Bone marrow (tissue), 2 donors: ENCODE measurements at regions not wholly inside any gene's neighbourhood (a gene's known extent, or its start where the extent isn't known, plus 50 kb on each side); places are given as distances from the start of the nearest gene placed in this dataset.
A peak's percentile ranks its signal among the peaks of the same experiment; 100 is the strongest.
"Not testable (repeated sequence)": the region's sequence is repeated elsewhere in the genome, so short reads cannot be mapped to it uniquely, and the experiment has no call there.

Source experiments
- DNase-seq, 2 donors: peaks; one replicate each; lab custom pipeline; 2025; lab: John Stamatoyannopoulos, UW

DNA sequence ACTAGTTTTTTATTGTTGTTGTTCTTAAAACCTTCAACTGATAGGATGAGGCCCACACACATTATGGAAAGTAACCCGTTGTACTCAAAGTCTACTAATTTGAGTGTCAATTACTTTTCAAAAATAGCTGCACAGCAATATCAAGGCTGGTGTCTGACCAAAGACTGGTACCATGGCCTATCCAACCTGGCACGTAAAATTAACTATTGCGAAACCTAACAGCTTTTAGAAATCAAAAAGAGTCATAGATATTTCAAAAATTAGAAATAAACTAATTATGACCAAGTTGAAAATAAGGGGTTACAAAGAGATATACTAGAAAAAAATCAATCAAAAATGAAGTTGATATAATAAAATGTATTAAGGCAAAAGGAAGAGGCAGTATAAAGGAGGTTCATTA lies 501.5 kb upstream of the SLC8A1 start:
- no peak for DNase-seq

DNA sequence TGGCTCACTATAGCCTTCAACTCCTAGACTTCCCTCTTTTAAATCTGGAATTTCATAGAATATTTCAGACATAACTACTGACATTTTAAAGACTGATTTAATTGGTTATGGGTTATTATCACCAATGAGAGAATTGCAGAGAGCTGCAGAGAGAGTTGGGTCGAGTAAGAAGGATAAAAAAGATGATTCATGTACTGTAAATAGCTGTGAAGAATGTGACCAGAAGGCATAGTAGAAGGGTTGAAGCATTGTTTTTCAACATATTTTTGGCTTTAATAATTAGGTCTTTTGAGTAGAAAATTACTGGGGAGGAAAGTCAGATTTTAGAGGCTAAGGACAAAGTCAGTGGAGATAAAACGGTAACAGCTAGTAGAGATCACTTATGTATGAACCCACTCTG lies 503.2 kb upstream of the SLC8A1 start:
- no peak for DNase-seq

GRCh38 chr2:40955635-40956034 lies 503.7 kb upstream of the SLC8A1 start:
- DNase-seq, result no peak

- peak; percentile 20 to 86 for DNase-seq
Measured at GRCh38 chr2:40957508-40957907, 505.6 kb upstream of the SLC8A1 start.

DNA sequence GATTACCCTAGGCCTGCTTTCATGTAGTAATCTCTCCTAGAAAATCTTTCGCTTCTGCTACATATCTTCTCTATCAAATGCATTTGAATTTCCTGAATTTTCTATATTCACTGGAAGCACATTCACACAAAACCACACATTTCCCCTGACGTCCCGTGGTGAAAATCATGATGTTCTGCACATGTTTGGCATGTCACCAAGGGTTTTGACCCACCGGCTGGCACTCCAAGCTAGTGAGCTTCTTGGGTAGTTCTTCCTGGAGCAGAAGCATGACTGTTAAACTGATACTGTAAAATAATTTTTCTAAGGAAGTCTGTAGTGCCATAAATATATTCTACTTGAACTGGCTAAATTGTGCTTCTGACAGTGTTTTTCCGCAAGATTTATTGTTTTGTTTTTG lies 510.1 kb upstream of the SLC8A1 start:
- DNase-seq, result peak in 1 of 2 donors; percentile 14

- no peak for DNase-seq
Measured at GRCh38 chr2:40964509-40965250, 512.8 kb upstream of the SLC8A1 start.

- no peak for DNase-seq
Measured at GRCh38 chr2:40967451-40967850, 515.6 kb upstream of the SLC8A1 start.

- DNase-seq, result no peak
Measured at GRCh38 chr2:40975151-40975550, 523.3 kb upstream of the SLC8A1 start.

DNA sequence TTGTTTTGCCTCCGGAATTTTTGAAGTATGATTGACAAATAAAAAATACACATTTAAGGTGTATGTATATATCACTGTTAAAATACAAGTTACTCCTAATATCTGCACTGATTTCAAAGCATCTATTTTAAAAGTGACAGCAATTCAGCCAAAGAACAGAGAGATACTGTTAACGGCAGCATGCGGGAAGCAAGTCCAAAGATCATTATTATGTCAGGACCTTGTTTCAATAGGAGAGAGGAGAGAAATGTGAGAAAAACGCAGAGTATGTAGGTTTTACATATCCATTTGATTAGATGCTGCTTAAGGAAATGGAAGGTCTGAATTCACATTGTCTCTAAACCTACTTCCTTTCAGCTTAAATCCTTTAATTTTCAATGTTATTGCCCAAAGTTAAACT lies 545.5 kb upstream of the SLC8A1 start:
- DNase-seq, result no peak

GRCh38 chr2:41000374-41000773 lies 548.5 kb upstream of the SLC8A1 start:
- DNase-seq, result no peak

- no peak for DNase-seq
Measured at GRCh38 chr2:41000906-41001305, 549.0 kb upstream of the SLC8A1 start.

GRCh38 chr2:41004700-41005099 lies 552.8 kb upstream of the SLC8A1 start:
- no peak for DNase-seq

DNA sequence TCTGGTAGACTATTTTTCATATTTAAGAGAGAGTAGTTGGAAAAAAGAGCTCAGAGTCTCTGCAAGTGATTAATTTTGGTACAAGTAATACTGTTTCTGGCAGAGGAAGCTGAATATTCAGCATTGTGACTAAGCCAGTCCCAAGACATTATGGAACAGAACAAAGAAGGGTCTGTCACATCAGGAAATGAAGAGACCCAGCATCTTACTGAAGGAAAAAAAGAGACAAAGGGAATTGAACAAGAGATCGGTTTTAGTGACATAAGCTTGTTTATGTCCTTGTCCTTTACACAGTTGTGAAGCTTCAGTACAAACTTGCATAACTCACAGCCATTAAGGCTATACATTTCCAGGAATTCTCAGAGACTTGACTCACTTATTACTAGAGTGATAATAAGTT lies 568.5 kb upstream of the SLC8A1 start:
- no peak for DNase-seq

- DNase-seq, result no peak
Measured at GRCh38 chr2:41024816-41025215, 572.9 kb upstream of the SLC8A1 start.

- DNase-seq, result no peak
Measured at GRCh38 chr2:41026613-41027012, 574.7 kb upstream of the SLC8A1 start.

GRCh38 chr2:41027095-41027494 lies 575.2 kb upstream of the SLC8A1 start:
- no peak for DNase-seq

DNA sequence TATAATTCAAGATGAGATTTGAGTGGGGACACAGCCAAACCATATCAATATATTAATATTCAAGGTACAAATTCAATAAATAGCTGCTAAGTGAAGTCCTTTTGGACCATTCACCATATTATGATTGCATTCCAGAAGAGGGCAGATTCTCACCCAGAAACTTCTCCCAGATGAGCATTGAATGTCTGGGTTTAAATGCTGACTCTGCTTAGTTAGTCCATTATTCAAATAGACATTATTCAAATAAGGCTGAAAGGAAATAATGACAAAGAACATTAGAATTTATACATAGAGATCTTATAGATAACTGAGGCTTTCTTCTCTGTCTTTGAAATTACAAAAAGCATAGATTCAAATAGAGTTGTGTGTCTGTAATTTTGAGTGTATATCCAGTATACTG lies 579.4 kb upstream of the SLC8A1 start:
- no peak for DNase-seq

GRCh38 chr2:41032715-41033114 lies 580.8 kb upstream of the SLC8A1 start:
- DNase-seq, result no peak

DNA sequence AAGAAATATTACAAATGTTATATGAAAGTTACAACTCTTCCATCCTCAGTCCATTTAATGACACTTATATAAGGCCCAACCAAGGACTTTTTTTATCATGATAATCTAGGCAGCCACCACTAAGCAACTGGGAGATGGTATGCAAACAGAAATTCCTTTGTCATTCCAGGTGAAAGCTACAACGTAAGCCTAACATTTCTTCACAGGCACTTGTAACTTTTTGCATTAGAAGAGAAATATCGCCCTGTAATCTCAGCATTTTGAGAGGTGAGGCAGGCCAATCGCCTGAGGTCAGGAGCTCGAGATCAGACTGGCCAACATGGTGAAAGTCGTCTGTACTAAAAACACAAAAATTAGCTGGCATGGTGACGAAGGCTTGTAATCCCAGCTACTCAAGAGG lies 581.2 kb upstream of the SLC8A1 start:
- no peak for DNase-seq

- no peak for DNase-seq
Measured at GRCh38 chr2:41038408-41038807, 586.5 kb upstream of the SLC8A1 start.

- DNase-seq, result not testable (repeated sequence)
Measured at GRCh38 chr2:41039750-41040149, 587.9 kb upstream of the SLC8A1 start.

DNA sequence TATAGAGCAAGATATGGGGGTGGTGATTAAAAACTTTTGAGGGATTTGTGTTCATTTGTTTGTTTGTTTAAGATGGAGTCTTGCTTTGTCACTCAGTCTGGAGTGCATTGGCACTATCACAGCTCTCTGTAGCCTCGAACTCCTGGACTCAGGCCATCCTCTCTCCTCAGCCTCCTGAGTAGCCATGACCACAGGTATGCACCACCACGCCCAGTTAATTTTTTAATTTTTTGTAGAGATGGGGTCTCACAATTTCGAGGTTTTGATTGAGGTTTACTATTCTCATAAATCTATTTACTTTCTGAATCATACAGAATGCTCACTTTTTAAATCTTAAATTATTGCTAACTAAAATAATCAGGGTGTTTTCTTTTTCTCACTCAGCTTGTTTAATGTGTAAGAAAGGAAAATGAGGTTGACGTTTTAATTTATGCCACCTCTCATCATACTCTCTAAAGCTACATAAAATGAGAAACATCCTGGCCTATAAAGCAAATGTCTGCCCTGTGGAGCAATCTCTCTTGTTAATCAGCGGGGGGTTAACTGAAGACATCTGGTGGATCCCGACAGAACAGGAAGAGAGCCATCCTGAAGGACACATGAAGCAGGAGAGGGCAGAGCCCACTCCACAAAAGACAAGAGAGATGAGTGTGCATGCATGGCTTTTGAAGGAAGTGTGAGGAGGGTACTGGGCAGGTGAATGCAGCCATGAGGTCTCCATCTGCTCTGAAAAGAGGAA lies 589.1 kb upstream of the SLC8A1 start:
- no peak for DNase-seq

DNA sequence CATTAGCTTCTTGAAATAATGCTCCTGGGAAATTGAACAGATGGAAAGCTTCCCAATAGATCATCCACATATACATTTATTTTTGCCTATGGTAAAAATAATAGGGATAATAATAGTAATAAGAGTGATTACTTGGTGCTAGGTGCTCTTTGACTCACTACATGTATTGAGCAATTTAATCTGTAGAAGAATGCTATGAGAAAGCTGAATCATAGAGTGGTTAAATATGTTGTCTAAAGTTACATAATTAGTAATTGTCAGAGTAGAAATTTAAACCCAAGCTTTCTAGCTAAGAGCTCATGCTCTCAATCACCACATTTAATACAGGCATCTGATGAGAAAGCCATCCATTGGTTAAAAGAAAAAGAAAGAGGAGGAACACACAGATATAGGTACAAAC lies 590.5 kb upstream of the SLC8A1 start:
- no peak for DNase-seq

DNA sequence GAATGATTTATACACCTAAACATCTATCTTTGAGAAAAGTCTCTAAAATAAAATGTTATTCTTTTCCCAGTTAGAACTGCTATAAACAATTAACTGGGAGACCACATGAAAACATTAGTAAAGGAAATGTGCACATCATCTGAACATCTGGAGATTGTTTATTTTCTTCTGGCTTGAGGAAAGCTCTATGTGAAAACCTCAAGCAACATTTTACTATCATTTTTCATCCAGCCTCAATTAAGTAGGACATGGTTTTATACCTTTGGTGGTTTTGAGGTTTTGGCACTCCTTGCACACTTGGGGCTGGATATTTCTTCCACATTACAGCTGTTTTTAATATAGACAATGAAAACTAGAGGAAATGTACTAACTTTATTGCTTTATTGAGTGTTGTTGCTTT lies 609.5 kb upstream of the SLC8A1 start:
- DNase-seq, result no peak
